Parathyroid adenoma (tissue), 2 donors: ENCODE measurements at regions not wholly inside any gene's neighbourhood (a gene's known extent, or its start where the extent isn't known, plus 50 kb on each side); places are given as distances from the start of the nearest gene placed in this dataset.

ENCODE experiments used
- H2AFZ ChIP-seq: fragments of 300-600 bp; sonication (generic); one replicate; pipeline ENCODE4 v1.7.0; 2017; ENCODE audit warnings: antibody characterized with exemption, mild to moderate bottlenecking
- H3K27ac ChIP-seq: fragments of 300-600 bp; sonication (generic); one replicate; pipeline ENCODE4 v1.7.0; 2017
- H3K27me3 ChIP-seq: fragments of 300-600 bp; sonication (generic); one replicate; pipeline ENCODE4 v1.7.0; 2017; ENCODE audit warnings: low read length; ENCODE audit not compliant: control insufficient read depth, insufficient read depth
- H3K36me3 ChIP-seq: fragments of 300-600 bp; sonication (generic); one replicate; pipeline ENCODE4 v1.7.0; 2017; ENCODE audit warnings: low read length; ENCODE audit not compliant: control insufficient read depth, insufficient read depth
- H3K4me1 ChIP-seq: fragments of 300-600 bp; sonication (generic); one replicate; pipeline ENCODE4 v1.7.0; 2017; ENCODE audit warnings: control low read depth
- H3K4me2 ChIP-seq: fragments of 300-600 bp; sonication (generic); one replicate; pipeline ENCODE4 v1.7.0; 2017; ENCODE audit warnings: low read length
- H3K4me3 ChIP-seq: fragments of 300-600 bp; sonication (generic); one replicate; pipeline ENCODE4 v1.7.0; 2017; ENCODE audit warnings: low read depth, low read length
- H3K79me2 ChIP-seq: fragments of 300-600 bp; sonication (generic); one replicate; pipeline ENCODE4 v1.7.0; 2017; ENCODE audit warnings: control low read depth
- H3K9ac ChIP-seq: fragments of 300-600 bp; sonication (generic); one replicate; pipeline ENCODE4 v1.7.0; 2017; ENCODE audit warnings: mild to moderate bottlenecking
- H3K9me3 ChIP-seq: fragments of 300-600 bp; sonication (generic); one replicate; pipeline ENCODE4 v1.7.0; 2017; ENCODE audit warnings: low read length; ENCODE audit not compliant: control insufficient read depth
- TF ChIP-seq, protein P1 (sequence below): fragments of 300-600 bp; sonication (generic); IDR thresholded peaks from one replicate; pipeline ENCODE4 v1.7.0; 2017; ENCODE audit warnings: antibody characterized with exemption, mild to moderate bottlenecking
- donor health status: primary hyperparathyroidism.

DNA sequence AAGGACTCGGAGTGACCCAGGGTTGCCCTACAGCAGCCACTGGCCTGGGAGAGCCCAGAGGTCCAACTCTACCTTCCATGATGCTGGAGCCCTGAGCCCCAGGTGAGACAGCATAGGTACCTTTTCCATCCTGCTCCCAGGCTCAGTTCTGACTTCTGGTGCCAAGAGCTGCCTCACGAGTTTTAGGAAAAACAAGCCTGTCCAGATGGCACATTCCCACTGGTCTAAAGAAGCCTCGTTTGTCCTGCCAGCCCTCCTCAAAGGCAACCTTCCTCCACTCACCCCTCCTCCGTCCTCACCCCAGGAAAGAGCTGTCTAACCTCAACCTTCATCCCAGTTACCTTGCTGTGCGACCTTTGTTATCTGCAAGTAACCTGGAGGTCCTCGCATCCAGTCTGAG, 53.5 kb upstream of the PRELP start:
- Histone ChIP-seq H3K9me3 (no peaks in the 10 kb centered on the region), H3K79me2 (no peaks in the 10 kb centered on the region), H3K4me2 (no peak overlapping the region), H3K9ac (no peak overlapping the region), H3K27ac (no peak overlapping the region), H3K36me3 (no peaks in the 10 kb centered on the region), H3K27me3 (no peaks in the 10 kb centered on the region), H2AFZ (no peak overlapping the region), H3K4me1 (no peaks in the 10 kb centered on the region), H3K4me3 (no peak overlapping the region)
- TF ChIP-seq, protein P1, sequence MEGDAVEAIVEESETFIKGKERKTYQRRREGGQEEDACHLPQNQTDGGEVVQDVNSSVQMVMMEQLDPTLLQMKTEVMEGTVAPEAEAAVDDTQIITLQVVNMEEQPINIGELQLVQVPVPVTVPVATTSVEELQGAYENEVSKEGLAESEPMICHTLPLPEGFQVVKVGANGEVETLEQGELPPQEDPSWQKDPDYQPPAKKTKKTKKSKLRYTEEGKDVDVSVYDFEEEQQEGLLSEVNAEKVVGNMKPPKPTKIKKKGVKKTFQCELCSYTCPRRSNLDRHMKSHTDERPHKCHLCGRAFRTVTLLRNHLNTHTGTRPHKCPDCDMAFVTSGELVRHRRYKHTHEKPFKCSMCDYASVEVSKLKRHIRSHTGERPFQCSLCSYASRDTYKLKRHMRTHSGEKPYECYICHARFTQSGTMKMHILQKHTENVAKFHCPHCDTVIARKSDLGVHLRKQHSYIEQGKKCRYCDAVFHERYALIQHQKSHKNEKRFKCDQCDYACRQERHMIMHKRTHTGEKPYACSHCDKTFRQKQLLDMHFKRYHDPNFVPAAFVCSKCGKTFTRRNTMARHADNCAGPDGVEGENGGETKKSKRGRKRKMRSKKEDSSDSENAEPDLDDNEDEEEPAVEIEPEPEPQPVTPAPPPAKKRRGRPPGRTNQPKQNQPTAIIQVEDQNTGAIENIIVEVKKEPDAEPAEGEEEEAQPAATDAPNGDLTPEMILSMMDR: no peak

DNA sequence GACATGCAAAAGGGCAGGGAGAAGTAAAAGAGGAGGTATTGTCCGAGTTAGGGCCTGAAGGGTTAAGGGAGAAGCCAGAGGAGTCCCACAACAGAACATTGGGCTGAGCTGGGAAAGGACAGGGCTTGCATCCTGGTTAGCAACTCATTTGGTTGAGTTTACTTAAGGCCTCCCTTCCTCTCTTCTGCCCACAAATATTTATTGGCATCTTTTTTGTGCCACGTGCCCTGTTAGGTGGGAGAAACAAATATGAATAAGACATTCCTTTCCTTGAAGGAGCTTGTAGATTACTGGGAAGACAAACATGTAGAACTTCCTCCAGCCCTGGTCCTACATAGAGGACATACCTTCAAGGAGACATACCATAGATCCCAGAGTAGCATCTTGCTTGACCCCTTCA, 53.0 kb upstream of the PRELP start:
- Histone ChIP-seq H2AFZ (no peak overlapping the region), H3K36me3 (no peaks in the 10 kb centered on the region), H3K9ac (no peak overlapping the region), H3K27ac (no peak overlapping the region), H3K9me3 (no peaks in the 10 kb centered on the region), H3K4me2 (no peak overlapping the region), H3K27me3 (no peaks in the 10 kb centered on the region), H3K79me2 (no peaks in the 10 kb centered on the region), H3K4me1 (no peaks in the 10 kb centered on the region), H3K4me3 (no peak overlapping the region)
- TF ChIP-seq, protein P1: no peak

- Histone ChIP-seq H2AFZ (no peak overlapping the region), H3K36me3 (no peaks in the 10 kb centered on the region), H3K79me2 (no peaks in the 10 kb centered on the region), H3K4me3 (no peak overlapping the region), H3K27me3 (no peaks in the 10 kb centered on the region), H3K27ac (no peak overlapping the region), H3K4me2 (no peak overlapping the region), H3K9me3 (no peaks in the 10 kb centered on the region), H3K9ac (no peak overlapping the region), H3K4me1 (no peaks in the 10 kb centered on the region)
- TF ChIP-seq, protein P1: no peak
Observed at GRCh38 chr1:203424285-203424684, 51.3 kb upstream of the PRELP start.

- Histone ChIP-seq H3K4me2 (no peak overlapping the region), H3K4me3 (no peak overlapping the region), H3K79me2 (no peaks in the 10 kb centered on the region), H3K9ac (no peak overlapping the region), H3K27ac (no peak overlapping the region), H3K9me3 (no peaks in the 10 kb centered on the region), H2AFZ (no peak overlapping the region), H3K27me3 (no peaks in the 10 kb centered on the region), H3K4me1 (no peaks in the 10 kb centered on the region), H3K36me3 (no peaks in the 10 kb centered on the region)
- TF ChIP-seq, protein P1: no peak
Observed at GRCh38 chr1:203424861-203425662, 50.5 kb upstream of the PRELP start.

- Histone ChIP-seq H3K36me3 (no peaks in the 10 kb centered on the region), H3K4me3 (no peak overlapping the region), H3K9me3 (no peaks in the 10 kb centered on the region), H3K27ac (no peak overlapping the region), H3K9ac (no peak overlapping the region), H3K27me3 (no peaks in the 10 kb centered on the region), H3K4me2 (no peak overlapping the region), H3K4me1 (no peaks in the 10 kb centered on the region), H2AFZ (no peak overlapping the region), H3K79me2 (no peaks in the 10 kb centered on the region)
- TF ChIP-seq, protein P1: no peak
Observed at GRCh38 chr1:203425663-203425975, 50.0 kb upstream of the PRELP start.
